Activated T-cell treated with anti-CD3 and anti-CD28 coated beads for 1 hour (primary cell): ENCODE measurements at regions not wholly inside any gene's neighbourhood (a gene's known extent, or its start where the extent isn't known, plus 50 kb on each side); places are given as distances from the start of the nearest gene placed in this dataset.
"Not testable (repeated sequence)": the region's sequence is repeated elsewhere in the genome, so short reads cannot be mapped to it uniquely, and the experiment has no call there.

Experiments used
- DNase-seq: peaks from one replicate; pipeline ENCODE4 v3.0.0-alpha.2; 2020; ENCODE audit warnings: low read depth

DNA sequence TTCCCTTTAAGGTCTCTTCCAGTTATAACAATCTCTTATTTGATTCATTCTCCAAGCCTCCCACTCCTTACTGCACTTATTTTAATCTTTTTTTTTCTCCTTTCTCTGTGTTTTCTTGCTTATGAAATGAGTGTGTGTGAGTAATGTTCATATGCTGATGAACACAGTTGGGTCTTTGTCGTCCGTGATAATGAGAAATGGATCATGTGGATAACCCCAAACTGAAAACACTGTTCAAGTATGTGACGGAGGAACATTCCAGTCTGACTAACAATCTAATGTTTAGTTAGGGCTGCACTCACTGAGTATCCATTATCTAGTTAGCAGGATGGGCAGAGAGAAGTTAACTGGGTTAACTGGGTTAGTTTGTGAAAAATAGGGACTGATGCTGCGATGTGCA lies 253.1 kb upstream of the DUSP10 start:
- DNase-seq: no peak

DNA sequence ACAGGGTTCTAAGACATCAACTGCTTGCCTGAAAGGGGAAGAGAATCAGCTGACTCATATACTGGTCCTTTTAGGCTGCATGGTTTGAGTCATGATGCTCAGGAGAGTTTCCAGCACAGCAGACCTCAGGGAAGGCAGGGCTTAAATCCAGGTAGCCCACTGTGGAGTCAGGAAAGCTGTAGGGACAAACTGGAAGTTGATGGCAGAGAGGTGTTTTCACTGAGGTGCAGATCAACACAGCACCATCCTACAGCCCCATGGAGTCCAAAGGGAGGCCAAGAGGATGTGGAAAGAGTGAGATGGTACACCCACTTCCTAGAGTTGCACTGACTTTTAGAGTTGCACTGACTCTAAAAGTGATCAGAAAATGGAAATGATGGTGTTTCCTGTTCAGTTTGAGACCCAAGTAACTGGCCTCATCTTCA lies 252.4 kb upstream of the DUSP10 start:
- no peak for DNase-seq

DNA sequence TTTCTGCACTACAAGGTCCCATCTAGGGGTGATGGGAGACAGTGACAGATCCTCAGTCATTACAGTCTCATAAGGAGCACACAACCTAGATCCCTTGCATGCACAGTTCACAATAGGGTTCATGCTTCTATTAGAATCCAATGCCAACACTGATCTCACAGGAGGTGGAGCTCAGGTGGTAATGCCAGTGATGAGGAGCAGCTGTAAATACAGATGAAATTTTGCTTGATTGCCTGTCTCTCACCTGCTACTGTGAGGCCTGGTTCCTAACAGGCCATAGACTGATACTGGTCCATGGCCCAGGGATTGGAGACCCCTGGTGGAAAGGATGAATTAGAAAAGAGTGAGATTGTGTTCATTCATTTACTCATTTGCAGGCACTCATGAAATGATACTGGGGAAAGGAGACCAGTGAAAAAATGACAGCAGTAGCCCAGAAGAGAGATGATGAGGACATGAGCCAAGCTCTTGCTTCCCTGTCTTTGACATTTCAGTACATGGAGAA lies 251.6 kb upstream of the DUSP10 start:
- no peak for DNase-seq

DNA sequence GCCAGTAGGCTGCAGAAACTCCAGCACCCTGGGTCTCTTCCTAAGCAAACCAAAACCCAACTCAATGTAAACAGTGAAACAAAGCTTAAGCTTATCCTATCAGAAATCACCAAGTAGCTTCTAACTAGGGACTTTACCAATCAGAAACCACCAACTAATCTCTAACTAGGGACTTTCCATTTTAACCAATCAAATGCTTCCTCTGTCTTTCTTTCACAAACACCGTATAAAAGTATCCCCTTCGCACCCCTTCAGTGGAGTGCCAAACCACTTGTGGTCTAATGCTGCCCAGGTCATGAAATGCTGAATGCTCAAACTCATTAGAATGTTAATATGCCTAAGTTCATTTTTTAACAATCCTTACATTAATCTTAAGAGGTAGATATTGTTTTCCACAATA lies 250.5 kb upstream of the DUSP10 start:
- no peak for DNase-seq

DNA sequence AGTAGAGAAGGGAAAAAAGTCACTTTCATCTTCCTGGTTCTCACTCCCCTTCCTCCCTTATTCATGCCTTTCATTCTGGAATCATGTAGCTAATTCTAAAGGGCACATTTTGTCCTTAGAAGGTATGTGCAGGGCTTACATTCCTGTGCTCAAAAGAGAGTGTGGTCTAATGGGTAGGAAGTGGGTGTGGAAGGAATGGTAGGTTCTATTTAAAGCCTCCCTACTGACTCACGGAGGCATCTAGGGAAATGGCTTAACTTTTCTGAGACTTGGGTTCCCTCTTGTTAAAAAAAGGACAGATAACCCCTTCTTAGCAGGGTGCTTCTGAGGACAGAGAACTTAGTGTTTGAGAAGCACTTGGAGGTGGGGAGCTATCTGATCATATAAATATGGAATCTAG lies 249.3 kb upstream of the DUSP10 start:
- DNase-seq: no peak

DNA sequence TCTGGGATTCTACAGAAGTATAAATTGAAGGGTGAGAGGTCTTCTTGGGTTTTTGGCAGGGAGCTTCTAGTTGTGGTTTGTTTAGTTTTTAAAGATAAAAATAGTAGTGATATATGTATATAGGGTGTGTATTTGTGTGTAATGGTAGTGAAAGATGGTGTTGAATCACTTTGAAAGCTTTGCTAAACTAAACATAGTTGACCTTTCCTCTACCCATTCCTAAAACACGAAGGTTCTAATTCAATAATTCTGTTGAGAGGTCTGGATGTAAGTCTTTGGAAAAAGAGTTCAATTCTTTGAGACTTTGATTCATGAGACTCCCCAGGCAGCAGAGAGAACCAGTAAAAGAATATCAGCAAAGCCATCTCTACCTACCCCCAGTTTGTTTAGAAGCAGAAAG lies 247.9 kb upstream of the DUSP10 start:
- DNase-seq: no peak

DNA sequence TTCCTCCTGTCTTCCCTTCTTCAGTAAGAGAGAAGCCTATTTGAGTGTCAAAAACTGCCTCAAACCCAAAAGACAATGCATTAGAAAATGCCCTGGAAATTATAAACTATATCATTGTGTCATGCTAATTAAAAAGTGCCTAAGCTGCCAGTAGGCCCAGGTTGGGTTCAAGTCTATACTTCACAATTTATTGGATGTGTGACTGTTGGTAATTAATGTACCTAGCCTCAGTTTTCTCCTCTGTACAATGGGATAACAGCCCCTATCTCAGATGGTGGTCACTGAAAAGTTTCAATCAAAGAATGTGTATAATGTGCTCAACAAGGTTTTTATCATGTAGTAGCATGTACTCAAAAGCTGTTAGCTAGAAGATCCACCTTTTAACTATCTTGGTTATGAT lies 246.9 kb upstream of the DUSP10 start:
- no peak for DNase-seq

DNA sequence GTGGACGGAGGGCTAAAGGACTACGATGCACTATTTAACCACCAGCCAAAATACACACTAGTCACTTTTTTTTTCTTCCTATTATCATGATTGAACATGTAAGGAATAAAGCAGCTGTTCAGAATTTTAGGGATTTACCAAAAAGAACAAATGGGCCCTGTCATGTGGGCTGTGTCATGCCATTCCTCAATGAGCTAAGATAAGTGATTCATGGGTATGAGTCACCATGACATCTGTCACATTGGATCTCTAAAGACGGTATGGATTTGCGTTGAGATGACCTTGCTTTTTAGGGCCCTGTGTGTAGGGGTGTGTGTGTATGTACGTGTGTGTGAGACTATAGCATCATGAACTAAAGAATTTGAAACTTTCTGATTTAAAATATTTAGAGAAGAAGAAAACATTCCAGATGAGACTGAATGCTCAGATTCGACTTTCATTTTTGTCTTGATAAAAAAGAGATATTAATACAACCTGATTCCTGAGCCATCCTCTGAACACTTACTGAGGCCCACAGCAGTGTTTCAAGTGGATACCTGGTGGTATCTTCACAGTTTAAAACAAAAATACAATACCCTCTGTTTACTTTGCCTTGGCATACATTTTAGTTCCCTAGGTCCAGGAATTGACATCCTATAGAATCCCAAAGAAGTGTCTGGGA lies 246.1 kb upstream of the DUSP10 start:
- no peak for DNase-seq

DNA sequence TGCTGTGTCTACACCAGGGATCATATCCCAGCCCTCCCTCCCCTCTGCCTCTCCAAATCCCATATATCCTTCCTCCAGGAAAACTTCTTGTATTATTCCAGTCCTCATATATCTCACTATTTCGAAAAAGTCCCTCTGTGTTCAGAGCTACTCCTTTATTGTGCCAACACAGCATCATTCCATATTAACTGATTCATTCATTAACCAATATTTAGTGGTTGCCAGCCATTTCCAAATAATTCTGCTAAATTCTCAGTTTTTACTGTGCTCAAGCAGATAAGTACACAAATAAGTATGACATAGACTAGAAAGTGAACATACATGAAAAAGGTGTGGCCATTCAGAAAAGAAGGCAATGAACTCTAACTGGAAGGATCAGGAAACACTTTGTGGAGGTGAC lies 241.6 kb upstream of the DUSP10 start:
- DNase-seq: no peak

DNA sequence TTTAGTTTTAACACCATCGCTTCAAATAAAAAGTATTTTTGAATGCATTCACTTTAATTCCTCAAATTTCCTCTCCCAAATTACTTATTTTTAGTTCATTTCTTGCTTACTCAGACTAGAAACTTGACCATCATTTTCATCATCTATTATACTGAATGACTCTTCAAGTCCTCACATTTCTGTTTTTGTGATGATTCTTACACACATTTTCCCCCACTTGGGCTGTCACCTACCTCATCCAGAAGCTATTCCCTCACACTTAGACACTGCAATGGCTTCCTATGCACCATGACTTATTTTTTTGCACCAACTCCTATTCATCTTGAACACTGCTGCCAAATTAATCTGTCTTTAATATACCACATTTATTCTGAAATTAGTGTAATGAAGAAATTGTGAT lies 239.6 kb upstream of the DUSP10 start:
- no peak for DNase-seq

DNA sequence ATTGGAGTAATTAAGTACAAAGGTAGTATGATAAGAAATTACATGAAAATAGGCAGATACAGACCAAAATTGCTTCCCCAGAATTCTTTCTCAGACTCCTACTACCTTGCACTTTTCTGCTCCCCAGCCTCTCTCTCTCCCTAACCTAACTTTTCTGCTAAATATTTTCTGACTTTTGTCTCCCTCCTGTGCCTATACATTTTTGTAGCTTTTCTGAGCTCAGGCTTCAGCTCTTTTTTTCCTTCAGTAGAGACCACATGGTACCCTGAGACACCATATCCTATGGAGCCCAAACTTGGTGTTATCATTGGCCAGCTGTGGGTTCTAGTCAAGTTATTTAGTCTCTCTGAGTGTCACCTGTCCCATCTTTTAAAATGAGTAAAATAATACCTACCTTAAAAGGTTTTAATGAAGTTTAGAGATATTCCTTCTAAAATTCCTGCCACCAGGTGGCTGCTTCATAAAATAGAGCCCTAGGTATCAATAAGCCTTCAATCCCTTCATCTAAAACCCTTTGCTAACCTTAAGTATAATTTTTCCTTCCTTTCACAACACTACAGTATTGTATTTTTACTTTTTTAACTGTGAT lies 237.6 kb upstream of the DUSP10 start:
- no peak for DNase-seq

DNA sequence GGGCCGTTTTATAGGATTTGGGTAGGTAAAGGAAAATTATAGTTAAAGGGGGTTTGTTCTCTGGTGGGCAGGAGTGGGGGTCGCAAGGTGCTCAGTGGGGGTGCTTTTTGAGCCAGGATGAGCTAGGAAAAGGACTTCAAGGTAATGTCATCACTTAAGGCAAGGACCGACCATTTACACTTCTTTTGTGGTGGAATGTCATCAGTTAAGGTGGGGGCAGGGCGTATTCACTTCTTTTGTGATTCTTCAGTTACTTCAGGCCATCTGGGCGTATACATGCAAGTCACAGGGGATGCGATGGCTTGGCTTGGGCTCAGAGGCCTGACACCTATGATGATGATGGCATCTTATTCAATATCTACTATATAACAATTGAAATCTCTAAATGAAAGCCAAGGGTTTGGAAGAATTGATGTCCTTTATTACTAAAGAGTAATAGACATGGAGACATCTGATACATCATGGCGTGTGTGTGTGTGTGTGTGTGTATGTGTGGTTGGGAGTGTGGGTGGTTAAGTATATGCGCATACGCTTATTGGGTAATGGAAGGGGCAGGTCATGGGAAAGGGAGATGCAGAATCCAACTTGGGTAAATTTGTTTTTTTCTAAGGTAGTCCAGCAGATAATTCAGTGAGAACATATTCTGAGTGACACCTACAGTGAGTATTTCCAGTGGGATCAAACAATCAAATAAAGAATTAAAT lies 236.9 kb upstream of the DUSP10 start:
- not testable (repeated sequence) for DNase-seq

DNA sequence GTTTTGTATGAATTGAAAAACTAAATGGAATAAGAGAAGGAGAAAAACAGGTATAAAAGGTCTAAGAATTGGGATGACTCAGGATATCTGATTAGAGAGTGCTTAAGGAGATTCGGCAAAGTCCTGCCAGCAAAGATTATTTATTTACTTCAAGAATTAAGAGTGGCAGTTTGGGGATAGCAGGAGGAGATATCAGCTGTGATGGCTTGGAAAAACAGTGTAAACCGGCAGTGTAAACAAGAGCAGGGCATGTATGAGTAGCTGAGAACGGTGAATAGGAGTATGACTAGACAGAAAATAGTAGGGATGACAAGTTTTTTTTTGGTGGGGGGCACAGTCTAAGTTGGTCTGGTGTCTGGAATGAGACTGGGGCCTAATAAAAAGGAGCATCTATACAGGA lies 231.9 kb upstream of the DUSP10 start:
- DNase-seq: not testable (repeated sequence)

DNA sequence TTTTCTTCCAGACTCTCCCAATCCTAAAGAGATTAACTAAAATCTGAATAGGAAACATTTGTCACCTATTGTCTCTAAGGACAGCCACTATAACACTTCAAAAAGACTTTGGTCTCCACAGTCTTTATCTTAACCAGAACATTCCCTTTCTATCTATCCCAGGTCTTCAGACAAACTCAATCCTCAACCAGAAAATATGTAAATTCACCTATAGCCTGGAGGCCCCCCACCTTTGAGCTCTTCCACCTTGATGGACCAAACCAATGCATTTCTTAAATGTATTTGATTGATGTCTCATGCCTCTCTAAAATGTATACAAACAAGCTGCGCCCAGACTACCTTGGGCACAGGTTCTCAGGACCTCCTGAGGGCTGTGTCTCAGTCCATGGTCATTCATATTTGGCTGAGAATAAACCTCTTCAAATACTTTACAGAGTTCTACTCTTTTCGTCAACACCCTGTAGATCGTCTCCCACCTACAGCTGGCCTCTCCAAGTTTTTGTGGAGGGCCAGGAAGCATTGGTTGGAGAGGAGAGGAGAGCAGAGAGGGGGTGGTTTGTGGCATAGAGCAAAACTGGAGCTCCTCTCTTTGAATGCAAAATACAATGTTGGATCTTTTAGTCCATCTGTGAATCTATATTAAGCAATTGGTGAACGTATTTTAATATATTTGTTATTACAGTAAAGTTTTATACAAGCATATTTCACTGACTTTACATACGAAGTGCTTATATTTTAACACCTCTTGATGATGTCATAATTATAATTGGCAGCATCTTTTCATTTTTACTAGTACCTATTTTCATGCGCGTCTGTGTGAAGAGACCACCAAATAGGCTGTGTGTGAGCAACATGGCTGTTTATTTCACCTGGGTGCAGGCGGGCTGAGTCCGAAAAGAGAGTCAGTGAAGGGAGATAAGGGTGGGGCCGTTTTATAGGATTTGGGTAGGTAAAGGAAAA lies 230.7 kb upstream of the DUSP10 start:
- DNase-seq: no peak

DNA sequence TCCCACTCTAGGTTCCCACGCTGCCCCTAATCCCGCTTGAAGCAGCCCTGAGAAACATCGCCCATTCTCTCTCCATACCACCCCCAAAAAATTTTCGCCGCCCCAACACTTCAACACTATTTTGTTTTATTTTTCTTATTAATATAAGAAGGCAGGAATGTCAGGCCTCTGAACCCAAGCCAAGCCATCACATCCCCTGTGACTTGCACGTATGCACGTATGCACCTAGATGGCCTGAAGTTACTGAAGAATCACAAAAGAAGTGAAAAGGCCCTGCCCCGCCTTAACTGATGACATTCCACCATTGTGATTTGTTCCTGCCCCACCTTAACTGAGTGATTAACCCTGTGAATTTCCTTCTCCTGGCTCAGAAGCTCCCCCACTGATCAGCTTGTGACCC lies 229.1 kb upstream of the DUSP10 start:
- DNase-seq: not testable (repeated sequence)

DNA sequence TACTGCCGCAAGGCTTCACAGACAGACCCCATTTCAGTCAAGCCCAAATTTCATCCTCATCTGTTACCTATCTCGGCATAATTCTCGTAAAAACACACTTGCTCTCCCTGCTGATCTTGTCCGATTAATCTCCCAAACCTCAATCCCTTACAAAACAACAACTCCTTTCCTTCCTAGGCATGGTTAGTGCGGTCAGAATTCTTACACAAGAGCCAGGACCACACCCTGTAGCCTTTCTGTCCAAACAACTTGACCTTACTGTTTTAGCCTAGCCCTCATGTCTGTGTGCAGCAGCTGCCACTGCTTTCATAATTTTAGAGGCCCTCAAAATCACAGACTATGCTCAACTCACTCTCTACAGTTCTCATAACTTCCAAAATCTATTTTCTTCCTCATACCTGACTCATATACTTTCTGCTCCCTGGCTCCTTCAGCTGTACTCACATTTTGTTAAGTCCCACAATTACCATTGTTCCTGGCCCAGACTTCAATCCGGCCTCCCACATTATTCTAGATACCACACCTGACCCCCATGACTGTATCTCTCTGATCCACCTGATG lies 227.5 kb upstream of the DUSP10 start:
- DNase-seq: not testable (repeated sequence)

DNA sequence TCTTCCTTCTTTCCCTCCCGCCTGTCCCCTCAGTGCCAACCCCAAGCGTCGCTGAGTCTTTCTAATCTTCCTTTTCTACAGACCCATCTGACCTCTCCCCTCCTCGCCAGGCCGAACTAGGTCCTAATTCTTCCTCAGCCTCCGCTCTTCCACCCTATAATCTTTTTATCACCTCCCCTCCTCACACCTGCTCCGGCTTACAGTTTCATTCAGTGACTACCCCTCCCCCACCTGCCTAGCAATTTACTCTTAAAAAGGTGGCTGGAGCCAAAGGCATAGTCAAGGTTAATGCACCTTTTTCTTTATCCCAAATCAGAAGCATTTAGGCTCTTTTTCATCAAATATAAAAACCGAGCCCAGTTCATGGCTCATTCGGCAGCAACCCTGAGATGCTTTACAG lies 225.6 kb upstream of the DUSP10 start:
- DNase-seq: not testable (repeated sequence)

DNA sequence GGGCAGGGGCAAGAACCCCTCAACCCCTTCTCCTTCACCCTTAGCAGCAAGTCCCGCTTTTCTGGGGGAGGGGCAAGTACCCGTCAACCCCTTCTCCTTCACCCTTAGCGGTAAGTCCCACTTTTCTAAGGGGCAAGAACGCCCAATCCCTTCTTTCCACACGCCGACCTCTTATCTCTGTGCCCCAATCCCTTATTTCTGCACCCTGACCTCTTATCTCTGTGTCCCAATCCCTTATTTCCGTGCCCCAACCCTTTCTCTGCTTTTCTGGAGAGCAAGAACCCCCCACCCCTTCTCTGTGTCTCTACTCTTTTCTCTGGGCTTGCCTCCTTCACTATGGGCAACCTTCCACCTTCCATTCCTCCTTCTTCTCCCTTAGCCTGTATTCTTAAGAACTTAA lies 225.0 kb upstream of the DUSP10 start:
- DNase-seq: not testable (repeated sequence)

DNA sequence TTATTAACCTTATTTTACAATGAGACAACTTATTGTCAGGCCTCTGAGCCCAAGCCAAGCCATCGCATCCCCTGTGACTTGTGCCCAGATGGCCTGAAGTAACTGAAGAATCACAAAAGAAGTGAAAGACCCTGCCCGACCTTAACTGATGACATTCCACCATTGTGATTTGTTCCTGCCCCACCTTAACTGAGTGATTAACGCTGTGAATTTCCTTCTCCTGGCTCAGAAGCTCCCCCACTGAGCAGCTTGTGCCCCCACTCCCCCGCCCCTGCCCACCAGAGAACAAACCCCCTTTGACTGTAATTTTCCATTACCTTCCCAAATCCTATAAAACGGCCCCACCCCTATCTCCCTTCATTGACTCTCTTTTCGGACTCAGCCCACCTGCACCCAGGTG lies 224.0 kb upstream of the DUSP10 start:
- DNase-seq: not testable (repeated sequence)

DNA sequence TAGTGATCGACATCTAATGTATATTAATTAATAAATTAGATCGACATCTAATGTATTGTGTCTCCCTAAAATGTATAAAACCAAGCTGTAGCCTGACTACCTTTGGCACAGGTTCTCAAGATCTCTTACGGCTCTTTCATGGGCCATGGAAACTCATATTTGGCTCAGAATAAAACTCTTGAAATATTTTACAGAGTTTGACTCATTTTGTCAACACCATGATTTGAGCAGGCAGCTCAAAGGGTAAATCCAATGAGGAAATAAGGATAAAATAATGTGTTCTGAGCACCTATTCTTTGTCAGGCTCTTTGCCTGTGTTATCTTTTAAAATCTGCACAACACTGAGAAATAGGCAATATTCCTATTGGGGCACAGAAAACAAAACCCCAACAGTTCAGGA lies 223.4 kb upstream of the DUSP10 start:
- no peak for DNase-seq

DNA sequence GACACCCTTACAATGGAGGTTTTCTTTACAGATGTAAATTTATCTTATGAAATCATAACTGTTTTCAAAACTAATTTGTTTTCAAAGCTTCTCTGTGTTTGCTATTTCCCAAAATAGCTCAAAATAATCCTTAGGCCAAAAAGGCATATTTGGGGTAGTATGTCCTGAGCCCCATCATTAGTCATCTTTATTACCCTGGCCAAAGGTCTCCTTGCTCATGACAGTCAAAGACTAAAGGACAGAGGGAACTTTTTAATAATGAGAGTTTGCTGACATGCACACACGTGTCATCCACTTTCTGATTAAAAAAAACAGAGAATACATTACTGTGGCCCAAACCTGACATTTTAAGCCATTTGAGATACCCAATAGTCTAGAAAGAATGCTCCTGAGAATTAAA lies 221.9 kb upstream of the DUSP10 start:
- no peak for DNase-seq

DNA sequence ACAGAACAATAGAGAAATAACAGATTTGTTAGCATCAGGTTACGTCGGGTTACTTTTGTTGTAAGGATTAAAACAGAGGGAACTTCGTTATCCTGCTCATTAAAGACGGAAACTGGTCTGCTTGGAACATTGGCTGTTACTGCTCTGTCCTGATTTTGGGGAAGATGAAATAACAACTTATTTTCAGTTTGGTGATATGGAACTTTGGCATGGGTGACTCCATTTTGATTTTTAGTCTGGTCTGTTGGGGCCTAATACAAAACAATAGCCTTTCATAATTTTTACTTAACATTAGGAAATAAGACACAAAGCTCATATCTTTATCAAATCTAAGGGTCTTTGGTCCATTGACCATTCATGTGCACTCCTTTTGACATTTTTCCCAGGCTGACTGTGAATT lies 220.5 kb upstream of the DUSP10 start:
- DNase-seq: no peak
